ENCODE measurements at regions not wholly inside any gene's neighbourhood (a gene's known extent, or its start where the extent isn't known, plus 50 kb on each side); places are given as distances from the start of the nearest gene placed in this dataset.

DNA sequence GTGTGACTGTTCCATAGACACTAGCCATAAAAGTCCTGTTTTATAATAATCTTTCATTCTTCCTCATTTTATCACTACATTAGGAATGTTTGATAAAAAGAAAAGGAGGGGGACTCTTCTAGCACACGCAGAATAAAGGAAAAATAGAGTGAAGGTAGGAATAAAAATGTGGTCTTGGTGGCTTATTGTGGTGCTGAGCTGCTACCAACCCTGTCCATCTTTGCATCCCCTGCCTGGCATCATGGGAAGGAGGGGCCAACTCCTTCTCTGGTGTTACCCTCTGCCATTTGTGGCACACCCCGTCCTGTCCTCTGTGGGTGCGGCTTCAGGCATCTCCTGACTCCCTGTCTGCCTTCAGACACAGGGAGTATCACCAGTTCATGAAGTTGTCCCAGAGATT lies 104.9 kb upstream of the ZNF536 start (continued):
- no peak for TF ChIP-seq ARID3B (CRISPR knock-in tag; IDR thresholded peaks at IDR 0.05; ENCODE audit: borderline replicate concordance)

DNA sequence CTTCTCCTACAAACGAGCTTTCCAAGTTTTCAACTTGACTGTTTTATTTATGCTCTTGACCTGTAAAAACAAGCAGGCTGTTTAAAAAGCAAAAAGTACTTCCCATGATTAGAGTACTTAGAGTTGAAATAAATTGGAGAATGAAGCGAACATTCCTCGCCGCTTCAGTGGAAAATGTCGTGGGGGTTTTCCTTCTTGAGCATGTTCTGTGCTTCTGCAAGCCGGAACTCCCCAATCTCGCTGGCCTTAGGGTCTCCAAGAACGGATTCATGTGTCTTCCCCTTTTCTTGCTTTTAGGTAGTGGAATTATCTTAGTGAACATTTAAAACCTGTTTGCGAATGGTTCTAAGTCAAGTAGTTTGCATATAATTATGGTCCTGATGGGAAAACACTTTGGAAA lies 103.6 kb upstream of the ZNF536 start:
- no peak for DNase-seq (ENCODE audit: extremely low read depth in 1 of 4, low spot score in 3 of 4)
- Histone ChIP-seq H2AFZ (ENCODE audit: low read depth, low read length) (no peak overlapping the region), H3K9me3 (replicated peaks; ENCODE audit: control insufficient read depth, insufficient read depth, low read depth, low read length) (no peaks in the 10 kb centered on the region), H3K9ac (ENCODE audit: insufficient read depth in 1 of 2, low read depth in 2 of 2, low read length in 2 of 2) (no peak overlapping the region), H3K4me1 (replicated peaks in 1 of 2; ENCODE audit: control insufficient read depth in 2 of 2, insufficient read depth in 2 of 2, low read length in 2 of 2) (no peaks in the 10 kb centered on the region), H3K4me3 (no peak overlapping the region), H3K79me2 (ENCODE audit: control insufficient read depth, insufficient read depth, low read length) (no peaks in the 10 kb centered on the region), H3K9me1 (ENCODE audit: control insufficient read depth, insufficient read depth, low read length) (no peaks in the 10 kb centered on the region), H3K27ac (ENCODE audit: extremely low read depth, low read depth, low read length) (no peak overlapping the region), H4K20me1 (replicated peaks; ENCODE audit: control insufficient read depth, insufficient read depth, low read length) (no peaks in the 10 kb centered on the region; the same call in 1 of the 2 replicates), H3K36me3 (ENCODE audit: control insufficient read depth, insufficient read depth, low read length) (no peaks in the 10 kb centered on the region), H3K27me3 (ENCODE audit: control insufficient read depth in 2 of 2, insufficient read depth in 2 of 2, low read length in 2 of 2) (peaks cover 10 to 16% of the 10 kb centered on the region in 2 experiments; a peak in 3 of 5 replicates), H3K4me2 (ENCODE audit: insufficient read depth, low read length) (no peak overlapping the region)
- POLR2A ChIA-PET: no interaction called here
- FAIRE-seq: no peak
- in situ Hi-C loops (cut with MboI): no loop called here
- TF ChIP-seq RHOXF2B (CRISPR knock-in tag; conservative IDR thresholded peaks at IDR 0.05) (no peak), RBM39 (optimal IDR thresholded peaks at IDR 0.05; ENCODE audit: low read depth, low read length) (no peak), GATA2 (CRISPR knock-in tag; IDR thresholded peaks at IDR 0.05) (no peak), SIX5 (IDR thresholded peaks at IDR 0.05; ENCODE audit: borderline replicate concordance in 1 of 2, insufficient read depth in 1 of 2, low read depth in 1 of 2, low read length in 2 of 2) (no peak), SNRNP70 (optimal IDR thresholded peaks at IDR 0.05; ENCODE audit: low read depth, low read length) (no peak), ASH1L (IDR thresholded peaks at IDR 0.05; ENCODE audit: borderline replicate concordance, low read depth, partially characterized antibody) (no peak), ZFP36 (IDR thresholded peaks at IDR 0.05; ENCODE audit: low read depth, low read length, partially characterized antibody) (no peak)
- TF ChIP-seq, protein P1, sequence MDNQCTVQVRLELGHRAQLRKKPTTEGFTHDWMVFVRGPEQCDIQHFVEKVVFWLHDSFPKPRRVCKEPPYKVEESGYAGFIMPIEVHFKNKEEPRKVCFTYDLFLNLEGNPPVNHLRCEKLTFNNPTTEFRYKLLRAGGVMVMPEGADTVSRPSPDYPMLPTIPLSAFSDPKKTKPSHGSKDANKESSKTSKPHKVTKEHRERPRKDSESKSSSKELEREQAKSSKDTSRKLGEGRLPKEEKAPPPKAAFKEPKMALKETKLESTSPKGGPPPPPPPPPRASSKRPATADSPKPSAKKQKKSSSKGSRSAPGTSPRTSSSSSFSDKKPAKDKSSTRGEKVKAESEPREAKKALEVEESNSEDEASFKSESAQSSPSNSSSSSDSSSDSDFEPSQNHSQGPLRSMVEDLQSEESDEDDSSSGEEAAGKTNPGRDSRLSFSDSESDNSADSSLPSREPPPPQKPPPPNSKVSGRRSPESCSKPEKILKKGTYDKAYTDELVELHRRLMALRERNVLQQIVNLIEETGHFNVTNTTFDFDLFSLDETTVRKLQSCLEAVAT (IDR thresholded peaks at IDR 0.05): no peak
- BruUV-seq (replicated peaks): no TSS peak
- WGBS (ENCODE audit: insufficient coverage, low coverage, missing lambda C conversion rate): 3% methylated on average over 9 of the region's 9 CpGs
- CTCF ChIA-PET (ENCODE audit: low intra/inter-chr PET ratio): no interaction called here
- no peak for ATAC-seq
- intact Hi-C loops (cut with micrococcal nuclease): no loop called here

All from K562 (cell line).